ENCODE measurements at regions not wholly inside any gene's neighbourhood (a gene's known extent, or its start where the extent isn't known, plus 50 kb on each side); places are given as distances from the start of the nearest gene placed in this dataset.

GRCh38 chr4:30667919-30668318 is 52.2 kb upstream of the PCDH7 start:
- Histone ChIP-seq H3K9me3 (no peaks in the 10 kb centered on the region), H3K27me3 (no peaks in the 10 kb centered on the region), H3K4me1 (no peaks in the 10 kb centered on the region), H3K36me3 (no peaks in the 10 kb centered on the region), H3K4me3 (no peak overlapping the region), H3K27ac (no peak overlapping the region)
- ATAC-seq (no peak), DNase-seq (no peak)
- TF ChIP-seq CTCF (IDR thresholded peaks at IDR 0.05): no peak
- intact Hi-C loops (cut with DNase I): no loop called here

- Histone ChIP-seq H3K9me3 (no peaks in the 10 kb centered on the region), H3K36me3 (no peaks in the 10 kb centered on the region), H3K27ac (no peak overlapping the region), H3K27me3 (no peaks in the 10 kb centered on the region), H3K4me1 (no peaks in the 10 kb centered on the region), H3K4me3 (no peak overlapping the region)
- peak in 2 of 4 donors; percentile 12 to 20 for DNase-seq
- ATAC-seq: no peak
- no peak for TF ChIP-seq CTCF (IDR thresholded peaks at IDR 0.05)
- intact Hi-C loops (cut with DNase I): no loop called here
These were observed 50.0 kb upstream of the PCDH7 start for GRCh38 chr4:30670206-30670605.
